IPS-NIHi11 (cell line): ENCODE measurements at regions not wholly inside any gene's neighbourhood (a gene's known extent, or its start where the extent isn't known, plus 50 kb on each side); places are given as distances from the start of the nearest gene placed in this dataset.
"Not testable (repeated sequence)": the region's sequence is repeated elsewhere in the genome, so short reads cannot be mapped to it uniquely, and the experiment has no call there.

ENCODE experiments used
- DNase-seq: peaks from one replicate; pipeline ENCODE4 v3.0.0; 2012; ENCODE audit warnings: mixed read lengths, low spot score

DNA sequence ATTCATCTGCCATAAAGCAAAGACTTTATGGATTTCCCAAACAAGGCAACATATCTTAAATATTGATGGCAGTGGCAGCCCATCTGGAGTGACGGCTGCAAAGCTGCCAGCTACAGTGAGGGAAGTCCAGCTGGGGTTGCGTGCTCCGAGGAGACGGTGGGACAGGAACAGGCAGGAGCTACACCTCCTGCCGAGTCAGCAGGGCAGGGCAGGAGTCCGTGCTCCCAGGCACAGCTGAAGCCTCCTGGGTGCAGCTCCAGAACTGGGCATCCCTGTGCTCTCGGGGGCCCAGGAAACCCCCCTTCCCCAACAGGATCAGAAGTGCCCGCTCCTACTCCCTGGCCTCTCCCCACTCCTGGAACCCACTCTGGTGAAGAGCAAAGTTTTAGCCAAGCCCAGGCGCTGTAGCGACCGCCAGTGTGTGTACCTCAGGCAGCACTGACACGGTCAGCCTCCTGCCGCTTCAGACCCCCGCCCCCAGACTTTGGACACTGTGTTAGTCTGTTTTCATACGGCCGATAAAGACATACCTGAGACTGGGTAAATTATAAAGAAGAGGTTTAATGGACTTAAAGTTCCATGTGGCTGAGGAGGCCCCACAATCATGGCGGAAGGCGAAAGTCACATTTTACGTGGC lies 556.4 kb upstream of the CCDC54 start:
- no peak for DNase-seq

DNA sequence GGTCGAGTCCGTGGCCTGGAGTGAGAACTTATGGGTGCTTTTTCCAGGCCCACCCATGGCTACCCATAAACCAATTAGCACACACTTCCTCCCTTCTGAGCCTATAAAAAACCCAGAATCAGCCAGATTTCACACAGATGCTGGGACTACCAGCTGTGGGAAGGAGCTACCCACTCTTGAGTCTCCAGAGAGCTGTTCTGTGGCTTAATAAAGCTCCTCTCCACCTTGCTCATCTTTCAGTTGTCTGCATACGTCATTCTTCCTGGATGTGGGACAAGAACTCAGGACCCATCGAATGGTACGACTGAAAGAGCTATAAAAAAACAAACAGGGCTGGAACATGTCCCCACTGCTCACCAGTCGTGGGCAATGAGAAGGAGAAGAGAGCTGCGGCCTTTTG lies 555.4 kb upstream of the CCDC54 start:
- DNase-seq, result no peak

DNA sequence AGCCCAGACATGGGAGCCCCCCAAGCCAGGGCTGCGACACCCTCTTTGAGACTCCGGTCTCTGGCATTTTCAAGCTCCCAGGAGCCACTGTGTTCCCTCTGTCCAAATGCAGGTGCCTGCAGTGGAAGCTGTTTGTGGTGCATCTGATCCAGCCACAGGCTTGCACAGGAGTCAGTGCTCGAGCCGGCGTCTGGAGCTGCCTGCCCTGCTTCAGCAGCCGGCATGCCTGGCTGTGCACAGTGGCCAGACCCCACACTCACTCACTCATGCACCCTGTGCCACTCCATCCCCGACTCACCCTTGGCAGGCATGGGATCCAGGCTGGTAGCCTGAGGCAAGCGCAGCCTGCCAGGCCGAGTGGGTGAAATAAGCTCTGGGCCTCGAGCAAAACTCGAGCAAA lies 555.0 kb upstream of the CCDC54 start:
- DNase-seq, result no peak

DNA sequence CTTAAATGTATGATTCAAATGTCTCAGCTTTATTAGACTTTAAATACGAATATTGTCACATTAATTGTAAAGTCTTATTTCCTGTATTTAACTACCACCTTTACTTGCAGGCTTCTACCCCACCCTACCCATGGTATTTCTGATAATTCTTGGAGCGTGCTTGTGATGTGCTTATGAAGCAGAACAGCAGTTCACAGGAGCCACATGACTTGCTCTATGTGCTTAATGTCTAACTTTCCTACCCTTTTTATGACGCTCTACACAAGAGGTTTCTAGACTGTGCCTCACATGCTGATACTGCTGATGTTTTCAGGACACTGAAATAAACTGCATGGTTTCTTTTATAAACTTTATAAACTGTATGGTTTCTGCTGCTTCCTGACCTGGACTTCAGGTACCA lies 553.5 kb upstream of the CCDC54 start:
- DNase-seq, result no peak

DNA sequence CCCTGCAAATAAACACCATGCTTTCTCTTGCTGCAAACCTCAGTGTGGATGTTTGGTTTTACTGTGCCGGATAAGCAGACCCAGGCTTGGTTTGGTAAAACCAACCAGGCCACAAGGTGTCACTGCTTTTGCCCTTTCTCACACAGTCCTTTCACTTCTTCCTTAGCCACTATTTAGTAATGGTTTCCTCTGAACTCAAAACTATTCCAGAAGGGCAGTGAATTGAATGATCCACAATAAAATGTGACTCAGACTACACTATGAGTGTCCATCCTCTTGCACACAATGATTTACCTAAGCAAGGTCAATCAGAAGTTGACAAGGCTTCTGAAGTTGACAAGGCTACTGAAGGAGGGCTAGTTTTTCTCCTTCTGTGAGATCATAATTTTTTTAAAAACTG lies 552.4 kb upstream of the CCDC54 start:
- peak; percentile 19 for DNase-seq

DNA sequence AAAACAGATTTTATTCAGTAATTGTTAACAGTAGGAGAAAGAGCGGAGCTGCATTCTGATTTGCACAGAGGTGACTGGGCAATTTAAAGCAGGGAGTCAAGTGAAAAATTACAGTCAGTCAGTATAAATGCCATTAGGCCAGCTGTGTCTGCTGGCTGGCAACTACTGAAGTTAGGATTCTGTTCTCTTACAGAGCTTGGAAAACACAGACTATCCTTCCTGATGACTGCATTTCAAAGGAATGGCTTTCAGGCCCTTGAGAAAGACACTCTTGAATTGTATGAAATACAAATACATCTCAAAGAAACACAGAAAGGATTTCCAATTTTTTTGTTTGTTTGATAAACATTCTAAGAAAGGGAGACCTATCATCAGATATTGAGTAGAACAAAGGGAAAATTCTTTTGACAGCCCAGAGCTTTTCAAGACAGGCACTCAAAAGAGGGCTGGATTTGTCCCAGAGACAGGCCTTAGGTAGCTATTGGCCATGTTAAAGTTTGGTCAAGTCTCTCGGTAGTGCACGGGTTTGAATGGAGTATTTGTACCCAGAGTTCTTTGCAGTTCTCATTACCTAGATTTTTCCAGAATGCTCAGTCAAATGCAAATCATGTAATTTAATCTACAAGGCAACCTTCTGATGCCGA lies 551.2 kb upstream of the CCDC54 start:
- no peak for DNase-seq

DNA sequence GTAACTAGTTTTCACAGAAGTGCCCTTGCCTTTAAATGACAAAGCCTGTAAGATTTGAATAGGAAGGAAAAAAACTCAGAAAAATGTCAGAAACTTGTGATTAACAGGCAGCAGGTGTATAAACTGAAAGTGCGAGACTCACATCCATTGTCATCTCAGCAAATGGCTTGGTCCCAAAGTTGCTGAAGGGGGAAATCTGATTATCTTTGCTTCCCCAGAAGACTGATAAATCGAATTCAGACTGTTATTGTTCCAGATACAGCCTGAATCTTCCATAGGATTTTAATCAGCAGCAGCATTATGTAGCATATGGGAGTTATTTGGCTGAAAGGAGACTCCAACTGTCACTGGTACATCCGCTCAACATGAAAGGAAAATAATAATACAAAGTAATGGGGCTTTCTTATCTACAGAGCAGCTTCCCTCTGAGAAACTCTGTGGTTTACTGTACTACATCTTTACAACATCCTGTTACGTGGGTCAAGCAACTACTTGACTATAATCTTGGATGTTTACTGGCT lies 550.4 kb upstream of the CCDC54 start:
- no peak for DNase-seq

DNA sequence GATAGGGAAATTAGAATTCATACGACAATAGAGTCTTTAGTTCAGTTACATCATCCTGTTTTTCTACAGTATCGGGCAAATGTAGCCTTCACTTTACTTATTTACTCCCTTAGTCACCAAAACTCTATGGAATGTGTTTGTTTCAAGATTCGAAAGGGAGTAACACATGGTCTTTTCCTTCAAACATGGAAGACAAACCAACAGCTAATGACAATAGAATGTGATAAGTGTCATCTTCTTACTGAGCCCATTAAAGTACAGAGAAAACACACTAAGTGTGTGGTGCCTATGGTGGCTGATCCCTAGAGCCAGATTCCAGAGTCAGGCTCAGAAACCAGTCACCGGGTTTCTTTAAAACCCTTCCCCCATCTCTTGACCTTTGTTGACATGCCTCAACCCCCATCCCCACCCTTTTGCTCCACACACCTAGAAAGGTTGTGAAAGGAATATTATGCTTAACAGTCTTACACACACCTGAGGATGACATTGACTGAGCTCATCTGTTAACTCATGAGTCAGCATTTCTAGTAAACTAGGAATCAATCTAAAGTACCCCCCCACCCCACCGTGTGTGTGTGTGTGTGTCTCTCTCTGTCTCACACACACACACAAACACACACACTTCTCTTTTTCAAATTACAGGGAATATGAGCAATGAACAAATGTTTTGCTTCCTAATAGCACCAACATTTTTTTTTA lies 549.6 kb upstream of the CCDC54 start:
- no peak for DNase-seq

DNA sequence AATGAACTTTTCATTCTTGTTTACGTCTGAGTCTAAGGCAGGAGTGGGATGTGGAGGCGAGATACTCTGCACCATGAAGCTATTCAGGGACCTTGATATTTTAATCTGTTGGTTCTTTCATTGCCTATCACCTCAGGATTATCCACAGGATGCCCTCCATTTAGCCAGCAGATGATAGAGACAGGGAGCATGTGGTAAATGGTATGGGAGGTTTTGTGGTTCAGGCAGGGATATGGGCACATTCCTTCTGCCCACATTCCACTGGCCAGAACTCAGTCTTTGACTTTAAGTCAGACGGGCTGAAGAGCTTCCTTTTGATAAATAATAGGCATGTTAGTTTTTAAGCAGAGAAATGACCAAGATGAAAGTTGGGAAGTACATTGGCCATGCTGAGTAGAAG lies 548.0 kb upstream of the CCDC54 start:
- DNase-seq, result no peak

DNA sequence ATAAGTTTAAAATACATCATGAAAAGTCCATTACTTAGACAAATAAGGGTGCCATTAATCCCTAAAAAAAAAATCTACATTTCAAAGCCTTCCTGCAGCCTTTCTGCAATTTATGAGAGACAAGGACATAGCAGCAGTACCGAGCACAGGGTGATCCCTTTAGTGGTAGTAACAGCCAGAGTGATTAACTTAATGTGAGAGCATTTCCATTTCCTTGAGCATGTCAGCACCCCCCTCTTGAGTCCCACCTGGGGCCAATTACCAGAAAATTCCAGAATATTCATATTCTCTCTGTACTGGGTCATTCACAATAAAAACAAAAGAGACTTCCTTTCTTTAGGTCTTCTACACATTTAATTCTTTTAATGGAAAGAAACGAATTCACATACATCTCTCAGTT lies 546.9 kb upstream of the CCDC54 start:
- peak; percentile 39 for DNase-seq

DNA sequence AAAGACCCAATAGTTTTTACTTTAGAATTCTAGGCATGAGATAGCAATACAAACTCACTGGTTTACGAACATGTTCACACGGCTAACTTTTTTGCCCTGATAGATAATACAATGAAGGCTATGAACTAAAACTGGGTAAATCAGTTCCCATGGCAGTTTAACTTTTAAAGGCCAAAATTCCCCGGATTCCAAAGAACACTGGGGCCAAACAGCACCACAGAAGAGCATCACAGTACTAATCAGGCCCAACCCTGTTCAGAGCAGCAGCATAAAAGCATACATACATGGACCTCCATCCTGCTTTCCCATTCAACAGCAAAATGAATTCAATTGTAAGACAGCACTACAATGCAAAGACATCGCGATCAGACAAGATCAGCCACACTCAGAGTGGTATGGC lies 540.3 kb upstream of the CCDC54 start:
- DNase-seq, result no peak

DNA sequence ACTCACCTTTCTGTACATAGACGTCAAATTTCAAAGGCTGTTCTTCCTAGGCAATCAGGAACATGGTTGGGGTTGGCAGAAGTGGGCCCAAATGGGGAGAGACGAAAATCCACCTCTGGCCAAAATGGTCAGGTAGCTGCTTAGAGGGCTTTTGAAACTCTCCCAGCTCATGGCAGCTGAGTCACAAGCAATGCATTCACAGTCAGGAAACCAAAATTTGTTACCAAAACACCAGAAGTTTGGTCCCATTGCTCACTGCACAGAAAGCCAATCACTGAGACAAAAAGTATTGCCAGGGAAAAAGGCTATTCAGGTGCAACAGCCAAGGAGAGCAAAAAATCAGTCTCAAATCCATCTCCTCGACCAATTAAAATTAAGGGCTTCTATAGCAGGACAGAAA lies 539.6 kb upstream of the CCDC54 start:
- DNase-seq, result no peak

DNA sequence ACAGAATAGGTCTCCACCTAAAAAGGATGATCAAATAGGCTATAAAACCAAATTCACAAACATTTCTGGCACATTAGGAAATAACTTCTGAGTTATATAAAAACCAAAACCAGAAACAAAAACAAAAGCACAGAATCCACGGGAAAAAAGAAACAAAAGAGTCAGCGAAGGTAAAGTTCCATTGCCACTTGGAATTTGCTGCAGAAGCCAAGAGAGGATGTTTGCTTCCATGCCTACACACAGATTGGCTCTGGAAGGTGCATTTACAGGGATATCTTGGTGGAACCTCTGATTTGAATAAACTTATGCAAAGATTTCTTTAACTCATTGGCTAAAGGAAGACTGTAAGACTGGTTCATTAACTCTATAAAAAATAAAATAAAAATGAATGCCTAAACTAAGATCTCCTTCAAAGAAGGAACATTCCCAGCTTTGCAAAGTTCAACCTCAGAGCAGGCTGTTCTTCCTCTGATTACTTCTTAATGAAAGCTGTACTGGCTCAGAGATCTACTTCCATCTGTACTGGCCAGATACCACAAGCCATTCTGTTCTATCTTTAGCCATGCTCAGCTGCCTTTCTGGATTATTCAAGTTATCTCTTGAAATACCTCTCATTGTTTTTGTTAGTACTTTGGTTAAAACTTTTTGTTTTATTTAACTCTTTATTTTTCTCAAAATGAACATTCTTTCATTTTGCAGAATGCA lies 537.5 kb upstream of the CCDC54 start:
- no peak for DNase-seq

DNA sequence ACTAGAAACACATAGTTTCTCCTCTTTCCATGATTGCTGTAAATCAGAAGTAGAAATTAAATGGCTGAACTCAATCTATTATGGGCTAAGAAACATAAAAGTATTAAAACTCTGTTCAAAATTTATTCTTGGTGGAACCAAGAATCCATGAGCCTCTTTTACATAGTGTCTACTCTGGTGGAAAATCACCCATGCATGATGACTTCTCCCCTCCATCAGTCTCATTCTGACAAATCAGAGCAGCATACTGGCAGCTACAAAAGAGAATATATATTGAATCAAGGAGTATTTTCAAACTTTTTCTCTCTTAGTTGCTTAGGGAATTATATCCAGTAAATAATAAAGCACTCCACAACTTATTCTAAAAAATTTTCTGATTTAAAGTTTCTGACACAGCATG lies 536.9 kb upstream of the CCDC54 start:
- no peak for DNase-seq

DNA sequence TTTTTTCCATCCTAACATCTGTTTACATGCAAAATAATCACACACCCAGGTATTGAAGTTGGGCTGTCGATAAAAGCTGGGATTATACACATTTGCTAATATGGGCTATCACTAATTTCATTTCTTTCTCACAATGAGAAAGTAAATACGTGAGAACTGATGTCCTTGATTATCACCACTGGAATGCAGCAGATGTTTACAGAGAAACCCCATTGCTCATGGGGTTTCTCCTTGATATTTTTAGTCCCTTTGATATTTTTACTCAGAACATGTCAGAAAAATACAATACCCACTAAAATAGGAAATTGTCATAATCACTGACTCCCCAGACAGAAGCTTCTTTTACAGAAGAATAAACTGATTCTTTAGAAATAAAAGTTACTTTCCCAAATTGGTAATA lies 535.1 kb upstream of the CCDC54 start:
- DNase-seq, result no peak

DNA sequence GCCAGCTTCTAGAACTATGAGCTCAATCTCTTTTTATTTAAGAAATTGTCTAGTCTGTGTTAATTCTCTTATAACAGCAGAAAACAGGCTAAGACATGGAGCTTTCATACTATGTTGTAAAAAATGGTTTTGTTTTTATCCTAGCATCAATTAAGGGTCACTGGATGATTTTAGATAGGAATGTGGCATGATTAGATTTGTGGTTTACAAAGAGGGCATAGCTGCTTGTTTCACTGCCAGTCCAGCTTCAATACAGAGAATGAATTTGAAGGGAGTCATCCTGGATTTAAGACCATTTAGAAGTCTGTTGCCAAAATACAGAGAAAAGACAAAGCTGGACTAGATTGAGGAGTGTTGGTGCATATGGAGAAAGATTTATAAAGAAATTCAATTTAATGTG lies 532.6 kb upstream of the CCDC54 start:
- DNase-seq, result no peak

DNA sequence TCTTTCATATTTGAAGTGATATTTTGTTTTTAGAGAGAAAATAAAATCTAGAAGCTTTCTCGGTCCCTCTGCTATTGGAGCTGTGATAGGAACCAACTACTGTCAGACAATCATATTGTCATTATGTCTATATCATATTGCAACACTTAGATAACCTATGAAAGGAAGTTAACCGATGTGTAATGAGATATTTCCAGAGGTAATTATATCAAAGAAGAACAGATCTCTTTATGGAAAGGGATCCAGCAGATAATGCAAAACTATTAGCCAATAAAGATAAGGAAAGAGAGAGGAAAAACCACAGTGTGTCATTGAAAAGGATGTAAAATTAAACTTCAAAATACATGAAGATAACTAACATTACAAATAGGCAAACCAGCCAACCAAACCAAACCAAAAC lies 529.1 kb upstream of the CCDC54 start:
- DNase-seq, result no peak

DNA sequence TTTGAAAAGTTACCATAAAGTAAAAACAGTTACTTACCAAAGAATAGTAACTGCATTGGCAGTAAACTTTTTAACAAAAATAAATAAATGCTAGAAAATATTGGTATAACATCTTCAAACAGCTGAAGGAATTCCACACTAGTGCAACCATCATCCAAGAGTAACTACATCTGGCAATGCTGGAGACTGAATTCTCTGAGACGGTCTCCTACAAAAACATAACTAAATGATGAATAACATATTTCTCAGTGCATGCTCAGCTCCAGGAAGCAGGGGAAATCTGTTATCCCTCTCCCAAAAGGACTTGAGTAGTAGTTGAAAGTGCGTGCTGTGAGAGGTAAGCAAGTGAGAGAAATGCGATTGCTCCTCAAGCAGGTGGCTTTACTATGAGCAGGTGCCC lies 526.8 kb upstream of the CCDC54 start:
- no peak for DNase-seq

DNA sequence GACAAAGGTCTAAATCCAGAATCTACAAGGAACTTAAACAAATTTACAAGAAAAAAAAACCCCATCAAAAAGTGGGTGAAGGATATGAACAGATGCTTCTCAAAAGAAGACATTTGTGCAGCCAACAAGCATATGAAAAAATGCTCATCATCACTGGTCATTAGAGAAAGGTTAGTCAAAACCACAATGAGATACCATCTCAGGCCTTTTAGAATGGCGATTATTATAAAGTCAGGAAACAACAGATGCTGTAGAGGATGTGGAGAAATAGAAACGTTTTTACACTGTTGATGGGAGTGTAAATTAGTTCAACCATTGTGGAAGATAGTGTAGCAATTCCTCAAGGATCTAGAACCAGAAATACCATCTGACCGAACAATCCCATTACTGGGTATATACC lies 518.9 kb upstream of the CCDC54 start:
- not testable (repeated sequence) for DNase-seq

DNA sequence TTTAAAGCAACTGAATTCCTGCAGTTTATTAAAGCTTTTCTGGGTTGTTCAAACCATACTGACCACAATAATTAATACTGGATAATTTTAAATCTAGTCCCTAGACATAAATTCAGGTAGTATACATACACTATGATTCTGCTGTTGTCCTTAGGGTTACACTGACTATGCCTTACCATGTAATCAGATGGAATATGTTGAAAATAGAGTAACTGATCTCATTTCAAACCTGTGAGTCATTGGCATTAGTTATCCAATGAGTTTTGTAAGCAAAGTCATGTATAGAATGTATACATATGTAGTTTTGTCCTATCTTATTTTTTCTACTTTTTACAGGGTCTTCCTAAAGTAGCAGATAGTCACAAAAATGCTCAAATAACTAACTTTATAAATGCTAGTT lies 517.1 kb upstream of the CCDC54 start:
- no peak for DNase-seq

DNA sequence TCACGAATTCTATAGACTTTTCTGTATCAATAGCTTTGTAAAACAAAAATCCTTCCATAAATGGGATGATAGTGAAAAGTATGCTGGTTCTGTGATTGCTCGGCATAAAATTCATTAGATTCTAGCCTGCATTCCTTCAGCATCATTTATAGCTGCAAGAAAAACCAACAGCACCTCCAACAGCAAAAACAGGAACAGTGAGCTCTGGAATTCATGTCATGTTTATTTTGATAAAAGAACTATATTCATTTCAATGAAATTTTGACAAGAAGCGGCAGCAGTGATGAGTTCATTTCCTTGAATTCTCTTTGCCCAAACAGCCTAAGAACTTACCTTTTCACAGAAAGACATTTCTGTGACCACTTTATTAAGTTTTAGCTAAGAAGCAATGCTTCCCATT lies 515.2 kb upstream of the CCDC54 start:
- DNase-seq, result no peak

DNA sequence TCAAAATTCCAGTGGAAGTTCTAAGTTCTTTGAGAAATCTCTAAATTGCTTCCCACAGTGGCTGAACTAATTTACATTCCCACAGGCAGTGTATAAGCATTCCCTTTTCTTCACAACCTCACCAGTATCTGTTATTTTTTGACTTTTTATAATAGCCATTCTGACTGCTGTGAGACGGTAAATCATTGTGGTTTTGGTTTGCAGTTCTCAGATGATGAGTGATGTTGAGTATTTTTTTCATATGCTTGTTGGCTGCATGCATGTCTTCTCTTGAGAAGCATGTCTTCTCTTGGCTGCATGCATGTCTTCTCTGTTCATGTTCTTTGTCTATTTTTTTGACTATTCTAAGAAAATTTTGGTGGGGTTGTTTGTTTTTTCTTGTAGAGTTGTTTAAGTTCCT lies 499.6 kb upstream of the CCDC54 start:
- no peak for DNase-seq

DNA sequence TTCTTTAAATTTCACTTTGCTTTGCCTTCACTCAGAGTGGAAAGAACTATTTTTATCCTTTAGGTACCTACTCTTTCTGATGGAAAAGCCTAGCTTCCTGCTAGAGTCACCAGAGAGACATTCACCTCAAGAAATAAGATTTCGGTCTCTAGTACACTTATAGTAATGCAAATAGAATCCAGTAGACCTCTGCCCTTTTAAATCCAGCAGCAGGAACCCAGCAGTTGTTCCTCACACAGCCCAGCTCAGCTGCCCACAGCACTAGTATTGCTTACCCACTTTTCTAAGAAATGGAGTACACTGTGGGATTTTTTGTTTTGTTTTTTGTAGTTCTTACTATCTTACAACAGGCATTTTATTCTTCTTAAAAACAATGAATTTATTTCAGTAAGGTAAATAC lies 497.0 kb upstream of the CCDC54 start:
- peak; percentile 37 for DNase-seq
